WERI-Rb-1 (cell line): ENCODE measurements at regions not wholly inside any gene's neighbourhood (a gene's known extent, or its start where the extent isn't known, plus 50 kb on each side); places are given as distances from the start of the nearest gene placed in this dataset.

Experiments
- DNase-seq: peaks from one replicate; pipeline ENCODE4 v3.0.0-alpha.2; 2020
- H3K27ac ChIP-seq: fragments of 250-450 bp; sonication (Bioruptor Pico); 2 replicates; pipeline ENCODE4 v1.5.1; 2020; ENCODE audit warnings: mild to moderate bottlenecking, moderate library complexity
- H3K27me3 ChIP-seq: fragments of 250-450 bp; sonication (Bioruptor Pico); 2 replicates; pipeline ENCODE4 v1.5.1; 2021; ENCODE audit warnings: mild to moderate bottlenecking, low read depth, moderate library complexity; ENCODE audit not compliant: insufficient read depth, severe bottlenecking
- H3K36me3 ChIP-seq: fragments of 250-450 bp; sonication (Bioruptor Pico); 2 replicates; pipeline ENCODE4 v1.5.1; 2020; ENCODE audit warnings: mild to moderate bottlenecking, moderate library complexity
- H3K4me3 ChIP-seq: 2 replicates; pipeline ENCODE4 v1.5.1; 2011; ENCODE audit warnings: low read depth, mild to moderate bottlenecking, control low read depth, low read length
- H3K9me3 ChIP-seq: fragments of 250-450 bp; sonication (Bioruptor Pico); 2 replicates; pipeline ENCODE4 v1.5.1; 2021; ENCODE audit warnings: mild to moderate bottlenecking, moderate library complexity; ENCODE audit not compliant: severe bottlenecking
- CTCF ChIP-seq: IDR thresholded peaks from 2 replicates; pipeline ENCODE4 v1.5.1; 2011; ENCODE audit warnings: low read depth, mild to moderate bottlenecking, control low read depth, inconsistent platforms, low read length

- TF ChIP-seq CTCF: no peak
- Histone ChIP-seq H3K9me3 (no peaks in the 10 kb centered on the region), H3K27me3 (no peaks in the 10 kb centered on the region), H3K27ac (no peak overlapping the region), H3K4me3 (no peak overlapping the region), H3K36me3 (no peaks in the 10 kb centered on the region)
- DNase-seq: no peak
Observed at GRCh38 chr6:9405825-9406224, 970.5 kb upstream of the SLC35B3 start.

- Histone ChIP-seq H3K27ac (no peak overlapping the region), H3K4me3 (no peak overlapping the region), H3K9me3 (no peaks in the 10 kb centered on the region), H3K36me3 (no peaks in the 10 kb centered on the region), H3K27me3 (no peaks in the 10 kb centered on the region)
- DNase-seq: no peak
- no peak for TF ChIP-seq CTCF
Observed at GRCh38 chr6:9405369-9405768, 970.0 kb upstream of the SLC35B3 start.

GRCh38 chr6:9404351-9405146, 969.2 kb upstream of the SLC35B3 start:
- no peaks in the 10 kb centered on the region for H3K27me3 ChIP-seq
- H3K27ac ChIP-seq: peak overlapping the region; percentile 66
- TF ChIP-seq CTCF: no peak
- no peaks in the 10 kb centered on the region for H3K36me3 ChIP-seq
- H3K9me3 ChIP-seq: no peaks in the 10 kb centered on the region
- no peak for DNase-seq
- H3K4me3 ChIP-seq: no peak overlapping the region

GRCh38 chr6:9403736-9404135, 968.4 kb upstream of the SLC35B3 start:
- Histone ChIP-seq H3K4me3 (no peak overlapping the region), H3K36me3 (no peaks in the 10 kb centered on the region), H3K9me3 (no peaks in the 10 kb centered on the region), H3K27ac (peak overlapping the region; percentile 66), H3K27me3 (no peaks in the 10 kb centered on the region)
- DNase-seq: no peak
- TF ChIP-seq CTCF: no peak

GRCh38 chr6:9401960-9402359, 966.6 kb upstream of the SLC35B3 start:
- Histone ChIP-seq H3K9me3 (no peaks in the 10 kb centered on the region), H3K36me3 (no peaks in the 10 kb centered on the region), H3K4me3 (no peak overlapping the region), H3K27ac (no peak overlapping the region), H3K27me3 (no peaks in the 10 kb centered on the region)
- no peak for DNase-seq
- TF ChIP-seq CTCF: no peak

GRCh38 chr6:9399916-9400315, 964.6 kb upstream of the SLC35B3 start:
- H3K27ac ChIP-seq: no peak overlapping the region
- no peaks in the 10 kb centered on the region for H3K27me3 ChIP-seq
- no peaks in the 10 kb centered on the region for H3K36me3 ChIP-seq
- TF ChIP-seq CTCF: no peak
- no peaks in the 10 kb centered on the region for H3K9me3 ChIP-seq
- DNase-seq: no peak
- H3K4me3 ChIP-seq: no peak overlapping the region
